GM18520 (cell line): ENCODE measurements at regions not wholly inside any gene's neighbourhood (a gene's known extent, or its start where the extent isn't known, plus 50 kb on each side); places are given as distances from the start of the nearest gene placed in this dataset.

Experiments
- ATAC-seq: cut with Tn5 transposase; IDR thresholded peaks from one replicate; pipeline ENCODE4 v1.9.1; 2021; ENCODE audit not compliant: unreplicated experiment

DNA sequence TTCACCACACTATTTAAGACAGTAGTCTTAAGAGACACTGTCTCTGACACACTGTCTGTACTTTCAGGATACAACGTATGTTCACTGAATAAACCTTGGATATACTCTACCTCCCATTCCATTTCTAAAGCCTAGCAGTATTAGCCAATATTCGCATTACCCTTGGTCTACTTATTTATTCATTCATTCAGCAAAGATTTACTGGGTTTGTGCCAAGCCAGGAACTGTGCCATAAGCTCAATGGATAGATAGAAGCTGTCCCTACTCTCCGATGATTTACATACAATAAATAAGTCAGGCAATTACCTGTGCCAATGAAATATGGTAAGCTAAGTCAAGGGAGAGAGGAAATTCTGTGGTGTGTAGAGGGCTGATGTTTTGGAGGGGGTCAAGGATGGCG is 195.2 kb upstream of the RAB4A start:
- ATAC-seq, result no peak

DNA sequence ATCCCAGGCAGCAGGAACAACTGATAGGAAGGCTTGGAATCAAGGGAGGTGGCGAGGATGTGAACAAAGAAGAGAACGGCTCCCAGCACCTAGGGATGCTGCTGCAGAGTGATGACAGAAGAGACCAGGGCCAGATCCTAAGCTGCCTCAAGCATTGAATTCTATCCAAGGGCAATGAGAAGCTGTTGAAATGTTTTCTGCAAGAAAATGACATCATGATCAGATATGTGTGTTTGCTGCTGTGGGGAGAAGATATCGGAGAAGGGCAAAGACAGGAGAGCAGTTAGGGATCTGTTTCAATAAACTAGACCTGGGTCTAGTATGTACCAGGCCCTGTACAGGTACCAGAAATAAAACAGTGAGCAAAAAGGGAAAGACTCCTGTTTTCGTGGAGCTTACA is 194.7 kb upstream of the RAB4A start:
- no peak for ATAC-seq

GRCh38 chr1:229079016-229079595 is 191.8 kb upstream of the RAB4A start:
- ATAC-seq, result no peak

DNA sequence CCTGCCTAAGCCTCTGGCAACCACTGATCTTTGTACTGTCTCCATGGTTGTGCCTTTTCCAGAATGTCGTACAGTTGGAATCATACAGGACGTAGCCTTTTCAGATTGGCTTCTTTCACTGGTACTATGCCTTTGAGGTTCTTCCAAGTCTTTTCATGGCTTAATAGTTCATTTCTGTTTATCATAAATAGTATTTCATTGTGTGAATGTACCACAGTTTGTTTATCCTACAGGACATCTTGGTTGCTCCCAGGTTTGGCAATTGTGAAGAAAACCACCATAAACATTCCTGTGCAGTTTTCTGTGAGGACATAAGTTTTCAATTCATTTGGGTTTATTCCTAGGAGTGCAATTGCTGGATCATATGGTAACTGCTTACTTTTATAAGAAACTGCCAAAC is 190.6 kb upstream of the RAB4A start:
- no peak for ATAC-seq

- ATAC-seq, result no peak
These were observed 185.6 kb upstream of the RAB4A start for GRCh38 chr1:229085291-229085690.

GRCh38 chr1:229086091-229086490 is 184.8 kb upstream of the RAB4A start:
- no peak for ATAC-seq

- ATAC-seq, result no peak
These were observed 184.2 kb upstream of the RAB4A start for GRCh38 chr1:229086686-229087085.

DNA sequence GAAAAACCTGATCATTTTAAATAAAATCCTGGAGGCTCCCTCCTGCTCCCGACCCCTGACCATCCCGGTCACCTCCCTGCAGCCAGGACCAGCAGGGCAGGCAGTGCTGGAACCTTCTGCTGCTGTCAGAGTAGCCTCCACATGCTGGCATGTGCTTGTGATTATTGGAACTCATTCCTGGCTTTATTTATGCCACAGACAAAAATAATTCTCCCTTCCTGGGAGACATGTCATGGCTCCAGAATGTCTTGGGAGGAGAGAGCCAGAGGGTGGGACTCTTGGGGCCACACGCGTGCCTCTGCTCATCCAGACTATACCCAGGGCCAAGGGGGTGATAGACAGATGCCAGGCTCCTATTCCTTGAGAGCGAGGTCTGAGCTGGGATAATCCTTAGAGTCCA is 183.6 kb upstream of the RAB4A start:
- no peak for ATAC-seq

DNA sequence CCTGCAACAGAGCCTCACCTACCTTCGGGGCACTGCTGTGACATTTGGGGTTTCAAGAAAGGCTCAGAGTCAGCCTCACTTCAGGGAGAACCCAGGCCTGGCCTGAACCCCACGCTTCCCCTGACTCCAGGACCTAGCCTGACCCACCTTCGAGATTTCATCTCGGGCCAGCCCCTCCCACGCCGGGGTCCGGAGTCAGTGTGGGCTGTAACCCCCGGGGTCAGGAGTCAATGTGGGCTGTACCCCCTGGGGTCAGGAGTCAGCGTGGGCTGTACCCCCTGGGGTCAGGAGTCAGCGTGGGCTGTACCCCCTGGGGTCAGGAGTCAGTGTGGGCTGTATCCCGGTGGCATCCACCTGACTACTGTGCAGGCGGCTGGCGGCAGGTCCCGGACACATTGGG is 183.0 kb upstream of the RAB4A start:
- no peak for ATAC-seq

GRCh38 chr1:229088711-229089110 is 182.2 kb upstream of the RAB4A start:
- no peak for ATAC-seq

DNA sequence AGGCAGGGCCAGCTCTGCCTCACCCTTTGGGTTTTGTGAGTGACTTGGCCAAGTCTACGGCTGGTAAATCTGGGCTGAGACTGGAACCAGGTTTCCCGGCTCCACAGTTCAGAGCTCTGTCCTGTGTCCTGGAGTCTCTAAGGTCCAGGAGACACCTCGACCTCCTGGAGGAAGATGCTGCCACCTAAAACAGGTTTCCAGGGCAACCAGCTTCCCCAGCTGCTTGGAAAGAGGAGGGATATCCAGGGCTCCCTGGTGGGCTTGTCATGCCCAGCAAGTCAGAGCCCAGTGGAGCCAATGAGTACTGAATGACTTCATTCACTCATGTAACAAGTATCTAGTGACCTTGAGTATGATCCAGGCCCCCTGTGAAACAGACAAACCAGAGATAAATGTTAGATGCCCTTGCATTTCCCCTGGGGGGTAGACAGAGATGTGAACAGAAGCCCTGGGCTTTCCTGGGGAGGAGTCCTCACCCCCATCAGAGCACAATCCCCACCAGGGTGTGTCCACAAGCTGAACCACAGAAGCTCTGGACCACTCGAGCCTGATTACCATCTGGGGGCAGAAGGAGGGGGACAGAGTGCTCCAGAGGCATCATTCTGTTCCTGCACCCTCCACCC is 181.2 kb upstream of the RAB4A start:
- no peak for ATAC-seq

GRCh38 chr1:229091721-229092136 is 179.2 kb upstream of the RAB4A start:
- ATAC-seq, result no peak

GRCh38 chr1:229092377-229093237 is 178.3 kb upstream of the RAB4A start:
- ATAC-seq, result no peak

DNA sequence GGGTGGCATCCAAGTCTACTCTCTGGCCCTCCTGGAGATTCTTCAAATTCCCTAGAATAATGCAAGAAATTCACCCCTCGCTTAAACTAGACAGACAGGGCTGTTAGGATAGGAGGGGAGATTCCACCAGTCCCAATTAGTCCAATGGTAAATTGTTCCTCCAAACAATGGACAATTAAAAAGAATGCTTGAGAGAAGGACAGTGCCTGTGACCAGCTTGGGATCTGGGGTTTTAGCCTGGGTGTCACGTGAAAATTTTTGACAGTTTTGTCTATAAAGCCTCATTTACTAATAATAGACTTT is 177.7 kb upstream of the RAB4A start:
- no peak for ATAC-seq

DNA sequence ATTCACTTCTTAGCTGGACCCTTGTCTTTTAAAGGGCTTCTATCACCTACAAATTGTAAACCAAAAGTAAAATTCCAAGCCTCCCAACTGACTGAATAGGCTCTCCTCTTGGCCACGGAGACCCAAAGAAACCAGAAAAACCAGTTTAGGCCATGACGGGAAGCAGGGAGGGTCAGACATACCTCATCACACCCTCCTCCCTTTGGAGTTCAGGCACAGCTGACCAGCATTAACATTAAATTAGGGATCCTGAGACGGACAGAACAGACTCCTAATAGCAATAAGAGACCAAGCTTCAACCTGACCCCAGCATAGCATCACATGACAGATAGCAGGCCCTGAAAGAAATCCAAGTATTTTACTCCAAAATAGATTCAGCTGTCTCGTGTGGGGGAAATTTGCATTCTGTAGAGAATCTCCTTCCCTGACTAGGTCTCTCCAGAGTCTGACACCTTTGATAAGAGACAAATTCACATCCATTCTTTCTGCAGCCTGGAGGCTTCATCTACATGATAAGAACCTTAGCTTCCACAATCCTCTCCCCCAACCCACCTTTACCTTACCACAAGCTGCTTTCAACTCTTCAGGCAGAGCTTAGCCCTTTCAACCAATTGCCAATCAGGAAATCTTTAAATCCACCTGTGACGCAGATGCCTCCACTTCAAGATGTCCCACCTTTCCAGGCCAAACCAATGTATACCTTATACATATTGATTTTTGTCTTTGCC is 177.1 kb upstream of the RAB4A start:
- no peak for ATAC-seq

GRCh38 chr1:229094476-229095311 is 176.2 kb upstream of the RAB4A start:
- ATAC-seq, result no peak

DNA sequence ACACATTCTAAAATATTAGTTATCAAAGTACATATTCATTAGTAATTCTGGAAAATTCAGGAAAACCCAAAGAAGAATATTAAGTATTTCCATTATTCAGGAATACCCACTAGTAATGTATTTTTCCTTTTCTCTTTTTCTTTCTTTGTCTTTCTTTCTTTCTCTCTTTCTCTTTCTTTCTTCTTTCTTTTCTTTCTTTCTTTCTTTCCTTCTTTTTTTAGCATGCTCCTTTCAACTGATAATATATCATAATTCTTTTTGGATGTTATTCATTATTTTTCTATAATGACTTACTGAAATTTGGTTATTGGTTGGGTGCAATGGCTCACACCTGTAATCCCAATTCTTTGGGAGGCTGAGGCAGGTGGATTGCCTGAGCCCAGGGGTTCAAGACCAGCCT is 175.6 kb upstream of the RAB4A start:
- ATAC-seq, result no peak

DNA sequence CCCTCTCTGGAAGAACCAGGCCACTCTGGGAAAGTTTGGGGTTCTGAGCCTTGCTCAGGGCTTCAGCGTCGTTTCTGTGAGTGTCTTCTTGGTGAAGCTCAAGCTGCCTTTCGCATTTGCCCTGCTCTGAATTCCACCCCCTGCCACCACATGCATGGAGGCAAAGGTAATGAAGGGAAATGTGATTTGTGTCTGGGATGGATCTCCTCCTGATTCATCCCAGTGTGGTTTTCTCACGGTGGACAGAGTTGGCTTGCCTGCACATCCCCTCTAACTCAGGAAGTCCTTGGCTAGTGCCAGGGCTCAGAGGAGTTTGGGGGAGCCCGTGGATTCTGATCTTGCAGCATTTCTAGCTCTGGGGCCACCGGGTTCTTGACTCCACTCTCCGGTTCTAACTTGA is 173.6 kb upstream of the RAB4A start:
- ATAC-seq, result no peak

- no peak for ATAC-seq
These were observed 172.6 kb upstream of the RAB4A start for GRCh38 chr1:229098361-229098760.

GRCh38 chr1:229098903-229099578 is 171.9 kb upstream of the RAB4A start:
- no peak for ATAC-seq
